HG02678 (cell line): ENCODE measurements at regions not wholly inside any gene's neighbourhood (a gene's known extent, or its start where the extent isn't known, plus 50 kb on each side); places are given as distances from the start of the nearest gene placed in this dataset.
"Not testable (repeated sequence)": the region's sequence is repeated elsewhere in the genome, so short reads cannot be mapped to it uniquely, and the experiment has no call there.

Experiments used
- ATAC-seq: cut with Tn5 transposase; IDR thresholded peaks from one replicate; pipeline ENCODE4 v1.9.1; 2021; ENCODE audit warnings: mild to moderate bottlenecking, moderate library complexity; ENCODE audit not compliant: unreplicated experiment

DNA sequence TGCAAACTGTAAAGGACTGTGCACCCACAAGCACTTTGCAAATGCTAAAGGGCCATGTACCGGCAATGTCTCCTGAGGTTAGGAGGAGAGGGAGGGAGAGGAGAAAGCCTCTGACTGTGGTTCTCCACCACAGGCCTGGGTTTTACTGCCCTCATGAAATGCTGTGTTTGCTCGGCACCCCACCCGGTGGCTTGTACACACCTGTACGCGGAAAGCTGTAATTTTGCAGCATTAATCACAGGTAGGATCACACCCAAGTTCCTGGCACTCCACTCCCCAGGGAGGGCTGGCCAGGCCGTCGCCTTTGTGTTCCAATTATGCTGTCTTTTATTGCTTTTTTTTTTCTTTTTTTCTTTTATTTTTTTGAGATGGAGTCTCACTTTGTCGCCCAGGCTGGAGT, 78.5 kb upstream of the MYL10 start:
- ATAC-seq: no peak

DNA sequence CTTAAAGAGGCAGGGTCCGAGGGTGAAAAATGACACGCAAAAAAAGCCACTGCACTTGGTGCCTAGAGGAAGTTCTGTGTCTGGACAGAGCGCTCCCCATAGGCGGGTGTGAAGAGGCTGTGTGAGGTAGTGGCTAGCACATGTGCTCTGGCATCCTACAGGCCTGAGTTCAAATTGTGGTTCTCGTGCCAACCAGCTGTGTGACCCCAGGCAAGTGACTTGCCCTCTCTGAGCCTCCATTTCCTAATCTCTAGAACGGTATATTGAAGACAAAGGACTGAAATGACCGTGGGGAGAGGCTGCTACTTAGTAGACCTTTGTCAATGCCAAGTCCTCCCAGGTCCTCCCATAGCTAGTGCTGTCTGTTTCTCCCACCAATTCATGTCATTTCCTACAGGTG, 79.1 kb upstream of the MYL10 start:
- no peak for ATAC-seq

DNA sequence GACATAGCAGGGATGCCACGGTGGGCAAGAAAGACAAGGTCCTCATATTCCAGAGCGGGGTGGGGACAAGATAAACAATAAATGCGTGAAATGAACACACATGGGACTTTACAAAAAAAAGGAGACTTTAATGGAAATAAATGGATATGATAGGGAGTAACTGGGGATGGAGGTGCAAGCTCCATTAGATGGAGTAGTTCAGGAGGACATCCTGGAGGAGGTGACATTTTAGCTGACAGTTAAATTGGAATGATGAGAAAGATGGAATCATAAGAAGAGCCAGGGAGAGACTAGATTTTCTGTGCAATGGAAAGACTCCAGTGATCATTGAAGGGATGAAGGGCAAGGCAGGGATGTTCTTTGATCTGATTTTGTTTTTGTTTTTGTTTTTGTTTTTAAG, 83.6 kb upstream of the MYL10 start:
- ATAC-seq: no peak

- ATAC-seq: no peak
Observed at GRCh38 chr7:101714097-101714496, 85.0 kb upstream of the MYL10 start.

DNA sequence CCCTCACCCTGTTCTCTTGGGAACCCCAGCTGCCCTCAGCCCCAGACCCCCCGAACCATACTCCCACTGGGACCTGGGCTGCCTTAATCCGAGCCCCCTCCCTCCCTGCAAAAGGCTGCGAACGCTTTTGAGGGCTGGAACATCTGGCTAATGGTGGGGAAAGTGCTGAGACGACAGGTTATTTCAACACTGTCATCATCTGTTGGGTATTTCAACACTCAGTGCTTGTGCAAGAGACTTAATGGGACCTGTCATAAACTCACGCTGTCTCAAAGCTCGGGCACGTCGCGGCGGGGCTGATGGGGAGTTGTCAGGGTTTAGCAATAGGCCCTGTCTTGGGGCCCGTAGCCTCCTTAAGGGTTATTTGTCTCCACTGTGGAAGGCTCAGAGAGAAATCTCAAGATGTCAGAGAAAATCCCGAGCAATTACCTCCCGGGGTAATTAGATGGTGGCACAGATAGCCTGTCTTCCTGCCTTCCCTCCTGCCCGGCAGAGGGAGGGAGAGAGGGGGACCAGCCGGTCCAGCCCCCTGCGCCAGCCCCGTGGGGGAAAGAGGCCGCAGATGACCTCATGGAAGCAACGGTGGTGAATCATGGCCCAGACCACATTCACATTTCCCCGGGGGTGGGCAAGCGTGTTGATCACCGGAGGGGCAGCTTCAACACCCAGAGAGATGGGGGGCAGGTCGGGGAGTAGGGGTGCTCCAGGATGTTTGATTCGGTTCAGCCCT, 88.7 kb upstream of the MYL10 start:
- ATAC-seq: no peak

- no peak for ATAC-seq
Observed at GRCh38 chr7:101718363-101719122, 89.4 kb upstream of the MYL10 start.

- no peak for ATAC-seq
Observed at GRCh38 chr7:101719123-101719470, 90.0 kb upstream of the MYL10 start.

DNA sequence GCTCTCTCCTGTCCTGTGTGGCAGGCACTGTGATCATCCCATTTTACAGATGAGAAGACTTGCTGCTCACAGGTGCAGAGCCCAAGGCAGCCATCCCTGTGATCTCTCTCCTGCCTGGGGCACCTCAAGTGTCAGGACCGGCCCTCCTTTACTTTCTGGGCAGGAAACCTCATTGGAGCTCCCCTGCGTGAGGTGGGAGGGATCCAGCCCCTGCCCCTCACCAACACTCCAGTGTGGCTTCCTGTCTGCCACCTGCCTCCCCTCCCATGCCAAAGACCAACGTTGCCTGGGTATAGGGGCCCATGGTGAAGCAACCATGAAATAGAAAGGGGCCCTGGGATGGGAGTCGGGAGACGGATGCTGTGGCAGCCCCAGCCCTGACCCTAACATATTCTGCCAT, 91.2 kb upstream of the MYL10 start:
- ATAC-seq: no peak

DNA sequence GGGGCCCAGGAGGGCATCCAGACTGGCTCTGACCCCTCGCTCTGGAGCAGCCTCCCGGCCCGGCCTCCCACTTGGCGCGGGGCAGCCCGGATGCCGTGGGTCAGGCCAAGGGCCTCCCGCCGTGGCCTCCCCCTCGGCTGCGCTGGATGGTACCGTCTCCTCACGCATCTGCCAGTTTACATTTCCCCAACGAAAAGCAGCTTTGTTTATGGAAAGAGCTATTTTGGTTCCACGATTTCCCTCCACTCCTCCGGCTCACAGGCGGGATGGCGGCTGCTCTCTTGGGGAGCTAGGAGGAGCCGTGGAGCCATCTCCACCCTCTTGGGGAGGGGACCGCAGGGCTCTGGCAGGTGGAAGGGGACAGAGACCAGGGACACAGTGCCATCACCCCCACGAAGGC, 93.2 kb upstream of the MYL10 start:
- no peak for ATAC-seq

DNA sequence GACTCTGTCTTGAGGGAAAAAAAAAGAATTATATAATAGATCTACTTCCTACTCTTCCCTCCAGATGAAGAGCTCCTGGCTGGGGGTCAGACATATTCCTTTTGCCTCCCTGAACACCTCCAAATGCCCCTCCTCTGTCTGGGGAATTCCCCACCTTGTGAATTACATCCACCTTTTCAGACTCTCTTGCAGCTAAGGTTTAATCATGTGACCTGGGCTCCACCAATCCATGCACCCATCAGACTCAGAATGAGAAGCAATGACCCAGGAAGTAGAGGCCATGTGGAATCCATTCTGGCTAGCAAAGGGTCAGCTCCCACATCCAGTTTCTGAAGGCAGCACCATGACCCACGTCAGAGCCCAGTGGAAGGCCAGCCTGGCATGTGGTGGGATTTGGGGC, 93.6 kb upstream of the CUX1 start:
- ATAC-seq: no peak

DNA sequence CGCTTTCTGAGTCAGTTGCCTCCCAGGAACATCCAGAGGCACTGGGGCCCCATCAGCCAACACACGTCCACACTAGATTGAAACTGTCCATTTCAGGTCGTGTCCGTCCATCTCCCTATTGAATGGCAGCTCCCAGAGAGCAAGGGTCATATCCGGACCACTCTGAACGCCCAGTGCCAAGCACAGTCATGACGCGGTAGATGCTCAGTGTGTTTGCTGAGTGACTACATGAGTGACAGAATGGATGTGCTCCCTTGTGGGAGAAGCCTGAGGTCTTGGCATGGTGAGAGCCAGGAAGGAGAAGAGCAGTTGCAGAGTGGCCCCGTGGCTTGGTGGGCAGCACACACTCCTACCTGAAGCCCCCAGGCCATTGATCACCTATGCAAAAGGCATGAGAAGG, 92.5 kb upstream of the CUX1 start:
- ATAC-seq: no peak

DNA sequence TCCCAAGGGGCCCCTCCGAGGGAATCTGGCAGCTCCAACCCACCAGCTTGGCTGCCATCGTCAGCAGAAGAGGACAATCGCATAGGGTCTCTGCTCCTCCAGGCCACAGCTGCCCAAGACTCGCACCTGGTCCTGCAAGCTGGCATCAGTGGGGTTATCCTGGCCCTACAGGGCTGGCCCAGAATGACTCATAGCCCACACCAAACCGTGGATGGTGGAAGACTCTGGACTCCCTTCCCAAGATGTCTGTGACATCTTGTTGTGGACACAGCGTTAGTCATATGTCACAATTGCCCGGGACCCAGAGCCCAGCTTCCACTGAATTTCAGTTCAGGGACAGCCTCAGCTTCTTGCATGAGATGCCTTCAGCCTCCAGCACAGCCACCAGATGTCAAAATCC, 91.5 kb upstream of the CUX1 start:
- no peak for ATAC-seq

DNA sequence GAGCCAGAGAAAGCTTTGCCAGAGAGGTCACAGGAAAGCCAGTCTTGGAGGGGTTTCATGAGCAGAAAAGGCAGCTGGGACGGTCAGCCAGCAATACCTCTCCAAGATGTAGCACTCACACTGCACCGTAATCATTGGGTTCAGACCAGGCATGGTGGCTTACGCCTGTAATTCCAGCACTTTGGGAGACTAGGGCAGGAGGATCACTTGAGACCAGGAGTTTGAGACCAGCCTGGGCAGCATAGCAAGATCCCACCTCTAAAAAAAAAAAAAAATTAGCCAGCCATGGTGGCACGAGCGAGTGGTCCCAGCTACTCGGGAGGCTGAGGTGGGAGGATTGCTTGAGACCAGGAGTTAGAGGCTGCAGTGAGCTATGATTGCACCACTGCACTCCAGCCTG, 90.2 kb upstream of the CUX1 start:
- ATAC-seq: no peak

DNA sequence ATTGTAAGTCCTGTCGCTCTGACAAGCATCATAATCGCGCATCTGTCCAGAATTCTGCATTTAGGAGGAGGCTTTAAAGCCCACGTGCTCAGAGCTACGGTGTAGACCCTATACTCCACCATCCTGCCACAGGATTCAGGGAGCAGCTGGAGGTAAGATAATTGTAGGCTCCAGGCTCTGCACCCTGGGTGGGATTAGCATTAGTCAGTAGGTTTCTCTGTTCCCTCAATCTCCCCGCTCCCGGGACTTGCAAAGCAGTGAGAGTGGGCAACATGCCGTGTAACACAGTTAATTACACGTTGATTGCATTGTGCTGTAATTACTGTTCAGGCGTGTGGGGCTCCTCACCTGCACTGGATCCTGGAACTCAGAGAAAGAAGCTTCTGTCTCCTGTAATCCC, 89.3 kb upstream of the CUX1 start:
- no peak for ATAC-seq

DNA sequence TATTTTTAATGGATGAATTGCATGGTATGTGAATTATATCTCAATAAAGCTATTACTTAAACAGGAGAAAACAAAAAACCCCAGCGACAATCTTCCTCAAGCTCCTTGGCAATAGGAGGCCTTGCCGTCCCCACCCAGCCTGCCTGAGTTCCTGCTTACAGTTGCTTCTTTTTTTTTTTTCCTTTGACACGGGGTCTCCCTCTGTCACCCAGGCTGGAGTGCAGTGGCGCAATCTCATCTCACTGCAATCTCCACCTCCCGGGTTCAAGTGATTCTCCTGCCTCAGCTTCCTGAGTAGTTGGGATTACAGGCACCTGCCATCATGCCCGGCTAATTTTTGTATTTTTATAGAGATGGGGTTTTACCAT, 88.6 kb upstream of the CUX1 start:
- not testable (repeated sequence) for ATAC-seq

- no peak for ATAC-seq
Observed at GRCh38 chr7:101729241-101729883, 88.1 kb upstream of the CUX1 start.

DNA sequence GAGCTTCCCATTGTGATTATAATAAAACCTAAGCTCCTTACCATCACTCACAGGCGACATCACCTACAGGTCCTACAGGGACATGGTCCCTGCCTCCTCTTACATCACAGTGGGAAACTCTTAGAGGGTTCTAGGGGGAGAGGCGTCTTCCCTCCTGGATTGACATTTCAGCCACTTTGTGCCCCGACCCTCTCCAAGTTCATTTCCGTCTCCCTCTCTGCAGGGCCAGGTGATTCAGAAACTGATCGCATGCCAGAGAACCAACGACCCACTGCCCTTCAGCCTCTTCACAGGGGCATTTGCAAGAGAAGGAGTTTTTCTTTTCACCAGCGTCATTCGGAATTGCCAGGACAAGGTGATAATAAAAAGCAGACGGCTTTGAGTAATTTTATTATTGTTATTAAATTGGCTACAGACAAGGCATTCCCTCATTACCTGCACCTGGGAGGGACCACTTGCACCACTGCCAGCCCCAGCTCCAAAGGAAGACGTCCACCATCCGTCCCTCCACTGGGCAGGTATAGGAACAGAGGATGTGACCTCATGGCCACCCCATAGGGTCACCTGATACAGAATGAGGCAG, 85.8 kb upstream of the CUX1 start:
- ATAC-seq: no peak

DNA sequence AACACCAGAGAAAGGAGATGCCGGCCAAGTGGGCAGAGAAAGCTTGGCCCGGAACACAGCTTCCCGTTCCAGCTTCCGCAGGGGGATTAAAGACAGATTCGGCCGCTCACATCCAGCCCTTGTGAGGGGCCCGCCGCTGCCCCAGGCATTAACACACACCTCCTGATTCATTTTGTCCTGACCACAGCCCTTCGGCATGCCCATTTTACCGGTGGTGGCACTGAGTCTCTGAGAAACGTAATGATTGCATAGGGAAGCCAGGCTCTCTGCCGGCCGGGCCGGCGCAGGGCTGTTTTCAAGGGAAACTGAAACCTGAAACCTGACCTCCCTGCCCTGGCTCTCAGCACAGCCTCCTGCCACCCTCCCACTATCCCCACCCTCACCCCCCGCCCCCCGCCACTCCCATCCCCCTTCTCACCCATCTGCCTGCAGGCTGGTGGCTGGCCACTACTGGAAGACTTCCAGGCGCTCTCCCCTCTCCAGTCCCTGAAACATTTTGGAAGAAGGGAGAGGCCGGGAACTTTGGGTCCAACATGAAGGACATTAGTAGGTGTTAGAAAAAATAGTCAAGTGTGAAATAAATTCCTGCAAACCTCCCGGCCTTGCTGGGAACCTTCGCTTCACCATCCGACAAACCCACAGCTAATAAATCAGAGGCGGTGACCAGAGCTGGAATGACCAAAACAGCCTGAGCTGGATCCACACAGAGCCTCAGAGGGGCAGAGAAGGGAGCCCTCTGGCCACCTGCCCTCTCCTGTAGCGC, 83.5 kb upstream of the CUX1 start:
- no peak for ATAC-seq

DNA sequence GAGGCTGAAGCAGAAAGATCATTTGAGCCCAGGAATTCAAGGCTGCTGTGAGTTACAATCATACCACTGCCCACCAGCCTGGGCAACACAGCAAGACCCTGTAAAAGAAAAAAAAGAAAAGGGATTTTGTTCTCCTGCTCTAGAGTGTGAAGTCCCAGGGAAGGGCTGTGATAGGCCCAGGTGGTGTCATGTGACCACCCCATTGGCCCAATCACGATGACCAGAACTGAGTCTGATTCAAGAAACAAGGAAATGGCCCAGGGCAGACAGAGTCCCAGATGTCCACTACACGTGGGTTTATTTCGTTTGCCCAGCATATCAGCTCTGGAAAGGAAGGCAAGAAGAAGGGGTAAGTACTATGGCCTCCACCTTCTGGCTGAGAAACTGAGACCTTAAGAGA, 81.3 kb upstream of the CUX1 start:
- no peak for ATAC-seq

GRCh38 chr7:101739775-101740398, 77.5 kb upstream of the CUX1 start:
- no peak for ATAC-seq
